Mucosa of descending colon (tissue), 3 donors: ENCODE measurements at regions not wholly inside any gene's neighbourhood (a gene's known extent, or its start where the extent isn't known, plus 50 kb on each side); places are given as distances from the start of the nearest gene placed in this dataset.

Source experiments
- ATAC-seq: fragments of 200-7000 bp; cut with Tn5 transposase; one replicate; pipeline ENCODE4 v1.9.1; 2020; ENCODE audit warnings: mild to moderate bottlenecking, moderate library complexity
- DNase-seq, 3 donors: peaks; one replicate each; pipeline ENCODE4 v3.0.0-alpha.2; 2020
- H3K36me3 ChIP-seq: fragments of 200-600 bp; one replicate; pipeline ENCODE4 v1.8.0; 2021; ENCODE audit warnings: low read depth, mild to moderate bottlenecking
- H3K4me1 ChIP-seq: fragments of 200-600 bp; one replicate; pipeline ENCODE4 v1.8.0; 2021; ENCODE audit warnings: low read depth, mild to moderate bottlenecking
- H3K4me3 ChIP-seq: fragments of 200-600 bp; one replicate; pipeline ENCODE4 v1.8.0; 2021; ENCODE audit warnings: mild to moderate bottlenecking
- H3K9me3 ChIP-seq: fragments of 200-600 bp; one replicate; pipeline ENCODE4 v1.8.0; 2021; ENCODE audit warnings: mild to moderate bottlenecking
- intact Hi-C, 2 donors: fragments of 100-400 bp; cut with DNase I in 1 of 2; cut with micrococcal nuclease in 1 of 2; formaldehyde crosslinking; loops; one replicate each; pipeline versions ENCODE4 v1.11.0 to v1.11.1; 2022; cut with DNase I, micrococcal nuclease
- TF ChIP-seq, protein P1 (sequence below): fragments of 200-600 bp; IDR thresholded peaks from one replicate; pipeline ENCODE4 v1.8.0; 2022; ENCODE audit warnings: antibody characterized with exemption, mild to moderate bottlenecking
- donor health status: DM: no; HTN: no; CAD: no; lungs with moderate emphysema.
- donor health status: DM: no; HTN: no; CAD: no.
- donor health status: DM: no; HTN: yes; CAD: no.

DNA sequence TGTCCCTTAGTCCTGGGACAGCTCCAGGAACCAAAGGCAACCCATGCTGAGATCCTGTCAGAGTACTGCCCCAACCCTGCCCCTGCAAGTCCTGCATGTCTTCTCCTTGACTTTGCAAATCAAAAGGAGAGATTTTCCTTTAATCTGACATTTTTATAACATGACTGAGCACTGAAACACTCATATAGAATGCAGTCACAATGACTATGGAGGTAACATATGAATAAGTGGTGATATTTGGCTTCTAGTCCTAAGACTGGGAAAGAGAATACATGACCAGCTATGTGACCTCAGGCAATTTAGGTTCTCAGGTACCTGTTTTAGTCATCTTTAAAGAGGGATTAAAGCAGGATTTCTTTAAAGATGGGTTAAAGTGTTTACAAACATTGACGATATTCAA, 941.6 kb upstream of the CDH8 start:
- ATAC-seq (no peak), DNase-seq (no peak)
- Histone ChIP-seq H3K4me3 (no peak overlapping the region), H3K36me3 (no peaks in the 10 kb centered on the region), H3K4me1 (no peaks in the 10 kb centered on the region), H3K9me3 (no peaks in the 10 kb centered on the region)
- TF ChIP-seq, protein P1, sequence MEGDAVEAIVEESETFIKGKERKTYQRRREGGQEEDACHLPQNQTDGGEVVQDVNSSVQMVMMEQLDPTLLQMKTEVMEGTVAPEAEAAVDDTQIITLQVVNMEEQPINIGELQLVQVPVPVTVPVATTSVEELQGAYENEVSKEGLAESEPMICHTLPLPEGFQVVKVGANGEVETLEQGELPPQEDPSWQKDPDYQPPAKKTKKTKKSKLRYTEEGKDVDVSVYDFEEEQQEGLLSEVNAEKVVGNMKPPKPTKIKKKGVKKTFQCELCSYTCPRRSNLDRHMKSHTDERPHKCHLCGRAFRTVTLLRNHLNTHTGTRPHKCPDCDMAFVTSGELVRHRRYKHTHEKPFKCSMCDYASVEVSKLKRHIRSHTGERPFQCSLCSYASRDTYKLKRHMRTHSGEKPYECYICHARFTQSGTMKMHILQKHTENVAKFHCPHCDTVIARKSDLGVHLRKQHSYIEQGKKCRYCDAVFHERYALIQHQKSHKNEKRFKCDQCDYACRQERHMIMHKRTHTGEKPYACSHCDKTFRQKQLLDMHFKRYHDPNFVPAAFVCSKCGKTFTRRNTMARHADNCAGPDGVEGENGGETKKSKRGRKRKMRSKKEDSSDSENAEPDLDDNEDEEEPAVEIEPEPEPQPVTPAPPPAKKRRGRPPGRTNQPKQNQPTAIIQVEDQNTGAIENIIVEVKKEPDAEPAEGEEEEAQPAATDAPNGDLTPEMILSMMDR = no peak
- intact Hi-C loops = no loop called here

DNA sequence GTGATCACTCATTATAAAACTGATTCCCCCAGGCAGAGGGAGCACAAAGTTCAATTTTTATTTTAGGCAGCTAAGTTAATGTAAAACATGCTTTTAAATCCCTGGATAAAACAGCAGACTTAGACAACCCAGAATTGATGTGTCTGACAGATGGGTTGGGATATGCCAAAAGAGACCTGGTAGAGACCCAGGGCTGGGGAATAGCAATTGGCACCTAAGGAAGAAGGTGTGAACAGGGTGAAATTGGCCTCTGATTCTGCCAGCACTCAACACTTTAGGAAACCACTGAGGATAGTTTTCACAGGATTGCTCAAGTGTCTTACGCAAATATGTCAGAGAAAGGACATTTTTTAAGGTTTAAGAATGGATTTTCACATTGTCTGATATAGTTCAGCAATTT, 938.2 kb upstream of the CDH8 start:
- intact Hi-C loops = no loop called here
- no peak for DNase-seq
- Histone ChIP-seq H3K9me3 (no peaks in the 10 kb centered on the region), H3K4me3 (no peak overlapping the region), H3K4me1 (no peaks in the 10 kb centered on the region), H3K36me3 (no peaks in the 10 kb centered on the region)
- TF ChIP-seq, protein P1 = no peak
- ATAC-seq = no peak

DNA sequence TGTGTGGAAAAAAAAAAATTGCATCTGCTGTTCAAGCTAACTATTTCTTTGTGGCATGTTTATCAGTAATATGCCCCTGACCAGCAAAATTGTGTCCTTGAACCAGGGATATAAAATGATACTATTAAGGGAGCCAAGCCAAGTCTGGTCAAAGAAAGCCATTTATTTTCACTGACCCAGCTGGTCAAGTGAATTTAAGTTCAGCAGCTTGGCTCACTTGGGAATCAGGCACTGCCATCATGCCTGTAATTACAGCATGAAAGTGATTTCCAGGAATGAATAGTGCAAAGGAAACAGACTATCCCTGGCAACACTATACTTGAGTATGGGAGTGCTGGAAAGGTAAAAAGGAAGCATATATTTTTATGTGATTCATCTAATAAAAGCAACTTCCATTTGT, 934.6 kb upstream of the CDH8 start:
- TF ChIP-seq, protein P1 = no peak
- Histone ChIP-seq H3K4me1 (no peaks in the 10 kb centered on the region), H3K9me3 (no peaks in the 10 kb centered on the region), H3K36me3 (no peaks in the 10 kb centered on the region), H3K4me3 (no peak overlapping the region)
- intact Hi-C loops = no loop called here
- no peak for DNase-seq
- ATAC-seq = no peak

DNA sequence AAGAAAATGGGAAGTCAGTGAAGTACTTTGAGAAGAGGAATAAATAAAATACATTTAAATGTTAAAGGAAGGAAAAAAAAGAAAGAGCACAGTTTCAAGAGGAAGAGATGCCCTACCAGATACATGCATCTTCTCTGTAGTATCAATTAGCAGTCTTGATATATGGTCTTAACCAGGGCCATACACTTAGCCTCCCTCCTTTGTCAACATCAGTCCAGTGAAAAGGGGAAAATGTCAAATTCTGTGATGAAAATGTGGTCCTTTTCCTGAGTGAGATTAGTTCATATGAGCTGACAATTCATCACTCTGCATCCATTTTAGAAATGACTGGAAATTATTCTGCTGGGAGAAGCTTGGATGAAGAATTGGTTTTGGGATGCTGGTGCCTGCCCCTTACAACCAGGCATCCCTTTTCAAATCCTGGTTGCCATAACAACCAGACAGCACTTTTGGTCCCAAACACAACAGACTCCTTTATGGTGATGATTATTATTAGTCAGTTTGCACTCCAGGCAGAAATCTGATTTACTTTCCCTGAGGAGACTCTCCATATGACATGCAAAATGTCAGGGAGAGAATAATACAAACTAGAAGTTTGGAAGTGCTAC, 933.6 kb upstream of the CDH8 start:
- ATAC-seq = no peak

DNA sequence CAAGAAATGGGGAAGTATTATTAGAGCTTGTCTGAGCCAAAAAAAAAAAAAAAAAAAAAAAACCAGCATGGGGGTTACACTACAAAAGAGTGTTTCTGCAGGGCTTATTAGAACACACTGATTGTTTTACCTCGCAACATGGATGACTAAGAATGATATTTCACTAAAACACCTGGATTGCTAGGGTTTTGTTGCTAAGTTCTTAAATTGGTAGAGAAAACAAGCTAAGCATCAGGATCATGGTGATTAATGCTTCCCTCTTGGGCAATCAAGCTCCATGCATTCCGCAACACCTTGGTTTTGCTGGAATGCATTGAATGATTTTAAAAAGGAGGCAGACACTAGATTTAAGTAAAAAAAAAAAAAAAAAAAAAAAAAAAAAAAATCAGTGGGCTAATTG, 931.4 kb upstream of the CDH8 start:
- DNase-seq (no peak), ATAC-seq (no peak)
- H3K36me3 ChIP-seq = no peaks in the 10 kb centered on the region
- no peak overlapping the region for H3K4me3 ChIP-seq
- intact Hi-C loops = no loop called here
- TF ChIP-seq, protein P1 = no peak
- H3K4me1 ChIP-seq = no peaks in the 10 kb centered on the region
- no peaks in the 10 kb centered on the region for H3K9me3 ChIP-seq

More for the DNA sequence above, 933.6 kb upstream of the CDH8 start:
- DNase-seq = no peak
- no peaks in the 10 kb centered on the region for H3K4me1 ChIP-seq
- intact Hi-C loops = no loop called here
- H3K9me3 ChIP-seq = no peaks in the 10 kb centered on the region
- no peaks in the 10 kb centered on the region for H3K36me3 ChIP-seq
- TF ChIP-seq, protein P1 = no peak
- no peak overlapping the region for H3K4me3 ChIP-seq

DNA sequence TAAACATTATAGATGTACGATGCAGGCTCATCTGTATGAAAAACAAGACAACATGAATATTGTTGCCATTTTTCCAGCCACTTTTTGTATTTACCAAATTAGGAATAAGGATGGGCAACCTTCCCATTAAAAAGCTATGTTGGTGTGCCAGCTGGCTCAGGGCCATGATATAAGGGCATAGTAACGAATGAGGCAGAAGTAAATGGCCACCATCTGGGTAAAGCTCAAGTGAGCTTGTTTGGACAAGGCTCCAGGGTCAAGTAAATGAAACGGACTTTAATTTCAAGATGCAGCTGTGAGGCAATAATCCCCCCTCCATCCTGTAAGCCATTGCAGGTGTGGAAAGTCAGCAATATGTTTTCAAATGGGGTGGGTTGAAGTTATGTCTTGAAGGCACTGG, 930.9 kb upstream of the CDH8 start:
- intact Hi-C loops = no loop called here
- Histone ChIP-seq H3K4me3 (no peak overlapping the region), H3K9me3 (no peaks in the 10 kb centered on the region), H3K36me3 (no peaks in the 10 kb centered on the region), H3K4me1 (no peaks in the 10 kb centered on the region)
- no peak for ATAC-seq
- DNase-seq = no peak
- TF ChIP-seq, protein P1 = no peak
